Tibial nerve (tissue), 3 donors: ENCODE measurements at regions not wholly inside any gene's neighbourhood (a gene's known extent, or its start where the extent isn't known, plus 50 kb on each side); places are given as distances from the start of the nearest gene placed in this dataset.

Experiments
- CTCF ChIP-seq, 5 experiments: fragments of 200-600 bp in 3 of 5; fragments of 450-650 bp in 2 of 5; sonication (generic) in 3 of 5; IDR thresholded peaks; one replicate each; pipeline ENCODE4 v1.5.1; 2016 to 2019; ENCODE audit warnings: antibody characterized with exemption in 5 of 5, mild to moderate bottlenecking in 3 of 5, moderate library complexity in 2 of 5
- POLR2A ChIP-seq, 2 donors: fragments of 450-650 bp; IDR thresholded peaks; one replicate each; pipeline ENCODE4 v1.6.1; 2017; ENCODE audit warnings: antibody characterized with exemption in 2 of 2, mild to moderate bottlenecking in 2 of 2, moderate library complexity in 2 of 2

DNA sequence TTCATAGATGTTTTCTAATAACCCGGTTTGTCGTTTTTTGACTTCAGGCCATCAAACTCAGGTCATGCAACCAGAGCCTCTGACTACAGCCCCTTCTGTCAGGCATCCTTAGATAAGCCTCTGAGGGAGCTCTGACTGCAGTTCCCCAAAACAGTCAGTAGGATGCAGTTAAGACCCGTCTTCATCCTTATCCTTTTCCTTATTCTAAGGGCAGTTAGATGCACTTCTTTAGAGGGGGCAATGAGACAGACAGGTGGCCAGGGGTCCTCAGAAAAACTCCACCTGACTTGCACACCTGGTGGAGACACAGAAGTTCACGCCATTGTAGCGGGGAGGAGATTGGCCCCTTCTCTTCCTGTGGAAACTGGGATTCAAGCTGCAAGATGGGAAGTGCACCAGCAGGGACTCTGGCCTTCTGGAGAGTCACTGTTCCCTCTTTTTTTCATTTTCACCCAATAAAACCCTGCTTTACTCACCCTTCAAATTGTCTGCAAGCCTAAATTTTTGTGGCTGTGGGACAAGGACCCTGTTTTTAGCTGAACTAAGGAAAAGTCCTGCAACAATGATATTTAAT, 104.8 kb upstream of the TFPI start:
- no peak for TF ChIP-seq CTCF (IDR thresholded peaks at IDR 0.05)
- no peak for TF ChIP-seq POLR2A (IDR thresholded peaks at IDR 0.05)
